RWPE1 (cell line): ENCODE measurements at regions not wholly inside any gene's neighbourhood (a gene's known extent, or its start where the extent isn't known, plus 50 kb on each side); places are given as distances from the start of the nearest gene placed in this dataset.
"Not testable (repeated sequence)": the region's sequence is repeated elsewhere in the genome, so short reads cannot be mapped to it uniquely, and the experiment has no call there.

Experiments
- CTCF ChIA-PET: fragments of 350-600 bp; sonication (Branson Sonifier 250); formaldehyde crosslinking; extraction: SDS; loops from one replicate; lab custom pipeline; 2021; lab: Yijun Ruan, JAX
- POLR2A ChIA-PET: fragments of 400-600 bp; formaldehyde crosslinking; extraction: SDS; loops from one replicate; lab custom pipeline; 2020; ENCODE audit warnings: antibody characterized with exemption; ENCODE audit not compliant: low non-redundant PET; lab: Yijun Ruan, JAX
- DNase-seq: peaks from one replicate; pipeline ENCODE4 v3.0.0; 2012; ENCODE audit warnings: low spot score
- H3K27ac ChIP-seq: fragments of 450-650 bp; 2 replicates; pipeline ENCODE4 v1.5.1; 2017
- CTCF ChIP-seq: fragments of 450-650 bp; conservative IDR thresholded peaks from 2 replicates; pipeline ENCODE4 v1.5.1; 2017; ENCODE audit warnings: low read depth, mild to moderate bottlenecking

- H3K27ac ChIP-seq: no peak overlapping the region
- ChIA-PET CTCF (no interaction called here), POLR2A (no interaction called here)
- DNase-seq: no peak
- TF ChIP-seq CTCF: no peak
Observed at GRCh38 chr3:27613846-27614500, 108.2 kb downstream of the EOMES start.

GRCh38 chr3:27610800-27611525 is 111.2 kb downstream of the EOMES start:
- no peak for DNase-seq
- no peak overlapping the region for H3K27ac ChIP-seq
- TF ChIP-seq CTCF: no peak
- POLR2A ChIA-PET: no interaction called here
- CTCF ChIA-PET: no interaction called here

- ChIA-PET CTCF (no interaction called here), POLR2A (no interaction called here)
- TF ChIP-seq CTCF: no peak
- peak; percentile 38 for DNase-seq
- 0 out of 2 replicates have a peak overlapping the region, but pooled peaks have one; percentile 36 for H3K27ac ChIP-seq
Observed at GRCh38 chr3:27607370-27607769, 114.8 kb downstream of the EOMES start.

- POLR2A ChIA-PET: no interaction called here
- no peak for TF ChIP-seq CTCF
- DNase-seq: no peak
- H3K27ac ChIP-seq: no peak overlapping the region
- CTCF ChIA-PET: interaction anchor here (0.7 kb wide), 1 partner anchor 14 kb away, joined by 3 read pairs; no protein-coding TSS in a partner anchor
Observed at GRCh38 chr3:27606537-27606936, 115.6 kb downstream of the EOMES start.

- DNase-seq, H3K27ac ChIP-seq, POLR2A ChIA-PET: not testable (repeated sequence)
- CTCF ChIA-PET: interaction anchor here (0.6 kb wide), 1 partner anchor 298 kb away, joined by 3 read pairs; no protein-coding TSS in a partner anchor
Observed at GRCh38 chr3:27601311-27601710, 117.1 kb upstream of the SLC4A7 start.

GRCh38 chr3:27599741-27600140 is 115.6 kb upstream of the SLC4A7 start:
- POLR2A ChIA-PET, CTCF ChIA-PET, H3K27ac ChIP-seq, DNase-seq: not testable (repeated sequence)

- ChIA-PET CTCF (no interaction called here), POLR2A (no interaction called here)
- no peak overlapping the region for H3K27ac ChIP-seq
- no peak for DNase-seq
- no peak for TF ChIP-seq CTCF
Observed at GRCh38 chr3:27596921-27597320, 112.7 kb upstream of the SLC4A7 start.
